NOMO-1 treated with DMSO at 0.1 percent for 48 hours (cell line): ENCODE measurements at regions not wholly inside any gene's neighbourhood (a gene's known extent, or its start where the extent isn't known, plus 50 kb on each side); places are given as distances from the start of the nearest gene placed in this dataset.

ENCODE experiments used
- DNase-seq: peaks from one replicate; lab custom pipeline; 2025; ENCODE audit not compliant: unreplicated experiment; lab: John Stamatoyannopoulos, UW

DNA sequence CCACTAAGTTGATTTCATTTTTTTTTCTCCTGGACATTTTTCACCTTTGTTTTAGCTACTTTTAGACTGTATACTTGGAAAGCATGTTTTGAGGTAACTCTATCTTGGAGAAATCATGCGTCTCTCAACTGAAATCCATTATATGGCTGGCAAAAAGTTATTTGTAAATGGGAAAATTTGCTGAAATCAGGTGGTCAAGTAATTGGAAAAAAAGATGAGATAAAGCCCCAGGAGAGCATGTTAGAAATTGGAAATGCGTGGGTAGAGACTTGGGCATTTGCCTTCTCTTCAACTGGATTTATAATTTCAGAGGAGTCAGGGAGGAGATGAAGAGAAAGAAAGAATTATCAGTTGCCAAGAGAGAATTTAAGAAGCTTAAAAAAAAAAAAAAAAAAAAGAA, 217.1 kb upstream of the MAP3K7 start:
- no peak for DNase-seq

GRCh38 chr6:90795078-90795477, 208.2 kb upstream of the MAP3K7 start:
- no peak for DNase-seq

DNA sequence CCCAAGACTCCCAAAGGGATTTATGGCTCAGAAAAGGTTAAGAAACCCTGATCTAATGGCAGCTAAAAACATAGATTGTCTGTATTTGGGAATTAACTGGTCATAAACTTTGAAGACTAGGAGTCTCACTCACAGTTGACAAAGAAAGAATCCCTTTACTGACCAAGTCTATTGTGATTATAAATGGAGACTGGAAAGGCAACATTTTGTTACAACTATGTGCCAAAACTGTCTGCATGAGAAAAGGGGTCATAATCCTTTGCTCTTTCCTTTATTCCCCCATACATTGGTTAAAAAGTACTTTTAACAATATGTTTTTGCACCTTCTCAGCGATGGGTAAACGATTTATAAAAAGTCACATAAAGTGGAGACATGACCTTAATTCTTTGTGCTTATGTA, 206.9 kb upstream of the MAP3K7 start:
- DNase-seq: no peak

- no peak for DNase-seq
Measured at GRCh38 chr6:90790696-90791095, 203.8 kb upstream of the MAP3K7 start.

GRCh38 chr6:90790058-90790457, 203.2 kb upstream of the MAP3K7 start:
- DNase-seq: no peak

- no peak for DNase-seq
Measured at GRCh38 chr6:90788781-90789180, 201.9 kb upstream of the MAP3K7 start.

DNA sequence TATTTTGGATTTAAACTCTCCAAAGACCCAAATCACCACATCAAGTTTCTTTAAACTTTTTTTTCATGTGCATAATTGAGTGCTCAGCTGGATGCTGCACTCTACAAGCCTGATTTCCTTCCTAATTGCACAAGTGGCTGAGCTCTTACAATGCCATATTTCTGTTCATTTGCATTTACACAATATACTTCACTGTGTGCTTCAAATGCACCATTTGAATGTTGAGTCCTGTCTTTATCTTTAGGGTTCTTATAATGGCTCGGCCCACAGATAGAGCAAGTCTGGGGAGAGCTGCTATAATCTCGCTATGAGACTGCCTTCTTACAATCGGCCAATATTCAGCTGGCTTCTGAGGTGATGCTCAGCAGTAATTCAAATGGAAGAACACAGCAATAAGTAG, 200.6 kb upstream of the MAP3K7 start:
- DNase-seq: no peak

GRCh38 chr6:90780778-90781177, 193.9 kb upstream of the MAP3K7 start:
- DNase-seq: no peak

DNA sequence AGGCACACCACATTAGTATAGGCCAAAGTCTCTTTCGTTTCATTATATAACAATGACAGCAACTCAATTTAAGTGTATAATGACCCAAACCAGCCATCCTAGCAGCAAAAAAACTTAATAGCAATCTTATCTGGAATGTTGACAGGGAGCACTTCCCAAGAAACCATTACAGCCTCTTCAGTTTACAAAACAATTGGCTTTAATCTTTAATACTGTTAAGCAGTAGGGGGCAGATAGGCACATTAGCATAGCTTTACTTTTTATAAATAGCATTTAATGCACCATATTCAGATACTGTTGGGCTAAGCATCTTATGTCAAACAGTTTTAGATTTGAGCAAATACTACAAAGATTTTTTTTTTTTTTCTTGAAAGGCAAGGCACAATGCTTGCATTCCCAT, 193.3 kb upstream of the MAP3K7 start:
- DNase-seq: no peak

DNA sequence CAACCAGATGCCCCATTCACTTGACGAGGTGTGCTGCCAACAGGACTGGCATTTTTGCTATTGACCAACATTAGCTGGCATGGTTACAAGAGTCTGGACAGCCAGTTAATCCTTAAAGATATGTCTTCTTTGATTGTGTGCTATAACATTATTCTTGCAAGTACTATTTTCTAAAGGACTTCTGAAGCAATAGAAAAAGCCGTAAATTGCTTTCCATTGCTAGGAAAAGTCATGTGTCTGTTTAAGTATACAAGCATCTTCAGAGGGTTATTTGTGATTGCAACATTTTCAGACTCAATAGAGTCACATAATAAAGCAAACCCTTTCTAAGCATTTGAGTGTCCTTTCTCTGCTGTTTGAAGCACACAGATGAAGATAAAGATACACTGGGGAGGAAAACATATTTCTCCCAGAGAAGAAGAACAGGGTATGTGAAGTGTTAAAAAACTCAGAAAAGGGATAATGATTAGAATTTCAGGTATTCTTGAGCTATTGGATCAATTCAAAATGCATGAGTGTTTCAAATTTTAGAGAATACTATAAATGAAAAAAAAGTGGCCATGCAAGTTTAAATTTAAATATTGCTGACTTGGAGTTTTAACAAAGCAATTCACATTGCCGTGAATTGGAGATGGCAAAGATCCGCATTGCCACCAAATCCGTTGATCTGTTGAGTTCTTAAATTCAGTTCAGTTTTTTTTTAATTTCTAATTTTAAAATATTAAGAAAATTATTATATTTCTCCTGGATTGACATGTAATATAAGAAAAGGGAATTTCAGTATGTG, 191.7 kb upstream of the MAP3K7 start:
- DNase-seq: no peak

GRCh38 chr6:90770778-90771177, 183.9 kb upstream of the MAP3K7 start:
- no peak for DNase-seq

- DNase-seq: no peak
Measured at GRCh38 chr6:90765895-90766294, 179.0 kb upstream of the MAP3K7 start.

- no peak for DNase-seq
Measured at GRCh38 chr6:90765491-90765890, 178.6 kb upstream of the MAP3K7 start.

DNA sequence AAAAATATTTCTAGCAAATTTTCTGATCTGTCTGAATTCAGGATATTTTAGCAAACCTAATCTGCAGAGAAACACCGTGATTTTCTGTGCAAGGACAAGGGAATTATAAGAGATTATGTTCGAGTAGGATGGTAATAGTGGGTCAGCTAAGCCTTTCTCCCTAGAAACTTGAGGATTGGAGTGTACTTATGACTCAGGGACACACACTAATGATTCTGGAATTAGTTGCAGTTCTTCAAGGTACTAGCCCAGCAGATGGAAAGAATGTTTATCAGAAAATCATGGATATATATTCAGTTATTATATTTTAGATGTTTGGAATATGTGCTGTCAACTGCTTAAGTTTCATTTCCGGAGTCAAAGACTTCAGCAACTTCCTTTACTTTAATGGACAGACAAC, 177.1 kb upstream of the MAP3K7 start:
- DNase-seq: no peak

- DNase-seq: no peak
Measured at GRCh38 chr6:90759664-90760063, 172.8 kb upstream of the MAP3K7 start.

GRCh38 chr6:90758741-90759140, 171.9 kb upstream of the MAP3K7 start:
- DNase-seq: no peak

GRCh38 chr6:90753820-90754643, 167.2 kb upstream of the MAP3K7 start:
- no peak for DNase-seq

- DNase-seq: no peak
Measured at GRCh38 chr6:90739802-90740201, 152.9 kb upstream of the MAP3K7 start.

DNA sequence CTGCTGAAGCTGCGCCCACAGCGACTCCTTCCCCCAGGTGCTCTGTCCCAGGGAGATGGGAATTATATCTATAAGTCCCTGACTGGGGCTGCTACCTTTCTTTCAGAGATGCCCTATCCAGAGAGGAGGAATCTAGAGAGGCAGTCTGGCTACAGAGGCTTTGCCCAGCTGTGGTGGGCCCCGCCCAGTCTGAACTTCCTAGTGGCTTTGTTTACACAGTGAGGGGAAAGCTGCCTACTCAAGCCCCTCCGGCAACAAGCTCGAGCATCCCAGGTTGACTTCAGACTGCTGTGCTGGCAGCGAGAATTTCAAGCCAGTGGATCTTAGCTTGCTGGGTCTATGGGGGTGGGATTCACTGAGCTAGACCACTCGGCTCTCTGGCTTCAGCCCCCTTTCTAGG, 152.5 kb upstream of the MAP3K7 start:
- DNase-seq: no peak

DNA sequence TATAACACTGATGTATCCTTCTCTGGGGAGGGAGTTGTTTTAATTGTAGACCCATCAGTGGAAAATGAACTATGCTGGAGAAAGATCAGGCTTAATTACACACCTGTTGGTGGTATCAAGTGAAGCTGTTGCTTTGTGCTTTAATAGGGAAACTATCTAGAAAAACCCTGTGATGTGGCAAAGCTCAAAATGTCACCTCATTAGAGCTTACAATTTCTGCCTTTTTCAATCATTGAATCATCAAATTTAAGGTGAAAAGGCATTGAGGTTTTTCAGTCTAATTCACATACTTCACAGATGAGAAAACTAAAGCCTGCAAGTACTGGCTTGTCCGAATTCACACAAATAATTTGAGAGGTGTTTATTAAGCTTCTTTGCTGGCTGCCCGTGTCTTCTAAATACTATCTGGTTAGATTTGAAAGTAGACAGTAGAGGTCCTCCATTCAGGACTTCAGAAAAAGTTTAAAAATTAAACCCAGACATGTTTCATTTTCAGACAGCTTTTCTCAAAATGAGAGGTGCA, 143.3 kb upstream of the MAP3K7 start:
- no peak for DNase-seq

DNA sequence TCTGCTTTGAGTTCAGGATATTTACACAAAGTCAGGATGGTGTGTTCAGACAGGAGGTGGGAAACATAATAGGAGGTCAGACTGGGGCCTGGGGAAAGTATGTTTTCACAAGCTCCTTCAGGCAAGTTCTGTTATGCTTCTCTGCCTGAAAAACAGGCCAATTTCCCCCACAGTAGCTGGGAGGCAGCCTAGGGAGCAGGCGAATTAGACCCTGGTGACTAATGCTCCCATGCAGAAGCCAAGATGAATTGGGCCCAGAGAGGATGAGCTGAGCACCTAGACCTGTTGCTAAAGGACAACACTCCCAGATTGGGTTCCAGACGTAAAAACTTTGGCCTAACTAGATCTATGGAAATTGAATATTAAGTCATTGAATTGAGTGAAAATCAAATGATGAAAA, 142.2 kb upstream of the MAP3K7 start:
- DNase-seq: no peak

DNA sequence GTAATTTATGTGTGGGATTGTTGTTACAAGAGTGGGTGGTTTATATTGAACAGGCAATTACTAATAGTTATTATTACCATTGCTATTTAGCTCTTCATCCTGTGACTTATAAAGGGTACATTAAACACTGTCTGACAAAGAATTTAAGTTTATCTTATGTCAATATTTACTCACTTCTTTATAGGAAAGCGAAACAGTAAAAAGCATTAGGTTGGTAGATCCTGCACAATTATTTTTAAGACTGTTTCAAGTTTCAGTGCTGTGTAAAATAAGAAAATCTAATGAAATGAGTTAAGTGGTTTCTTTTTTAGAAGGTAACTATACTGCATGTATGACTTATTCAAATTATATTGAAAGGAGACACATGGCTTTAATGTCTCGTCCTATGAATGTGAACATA, 135.8 kb upstream of the MAP3K7 start:
- no peak for DNase-seq
